Loucy (cell line): ENCODE measurements at regions not wholly inside any gene's neighbourhood (a gene's known extent, or its start where the extent isn't known, plus 50 kb on each side); places are given as distances from the start of the nearest gene placed in this dataset.

Experiments used
- H2AFZ ChIP-seq: fragments of 200-600 bp; sonication (generic); 2 replicates; pipeline ENCODE4 v1.6.0; 2016; ENCODE audit warnings: antibody characterized with exemption, mild to moderate bottlenecking, low read length, moderate library complexity
- H3F3A ChIP-seq: fragments of 200-600 bp; 2 replicates; pipeline ENCODE4 v1.6.0; 2016; ENCODE audit warnings: antibody characterized with exemption, low read depth, mild to moderate bottlenecking
- H3K27me3 ChIP-seq: fragments of 200-600 bp; sonication (generic); 2 replicates; pipeline ENCODE4 v1.6.1; 2014; ENCODE audit warnings: low read length, mild to moderate bottlenecking; ENCODE audit not compliant: insufficient read depth, poor library complexity, severe bottlenecking
- H3K36me3 ChIP-seq: fragments of 200-600 bp; sonication (generic); 2 replicates; pipeline ENCODE4 v1.6.1; 2016; ENCODE audit warnings: low read length; ENCODE audit not compliant: insufficient read depth
- H3K4me1 ChIP-seq: fragments of 200-600 bp; sonication (generic); 2 replicates; pipeline ENCODE4 v1.5.1; 2014; ENCODE audit warnings: low read length, mild to moderate bottlenecking; ENCODE audit not compliant: insufficient read depth, poor library complexity, severe bottlenecking
- H3K4me2 ChIP-seq: fragments of 200-600 bp; sonication (generic); 2 replicates; pipeline ENCODE4 v1.6.0; 2014; ENCODE audit warnings: antibody characterized with exemption, low read length, low read depth, mild to moderate bottlenecking; ENCODE audit not compliant: poor library complexity, severe bottlenecking
- H3K4me3 ChIP-seq: fragments of 200-600 bp; sonication (generic); 2 replicates; pipeline ENCODE4 v1.5.1; 2014; ENCODE audit warnings: low read length, mild to moderate bottlenecking, mixed read lengths; ENCODE audit not compliant: poor library complexity, severe bottlenecking
- H3K79me2 ChIP-seq: fragments of 200-600 bp; sonication (generic); 2 replicates; pipeline ENCODE4 v1.6.1; 2014; ENCODE audit warnings: low read length; ENCODE audit not compliant: insufficient read depth
- H3K9ac ChIP-seq: fragments of 200-600 bp; sonication (generic); 2 replicates; pipeline ENCODE4 v1.6.0; 2014; ENCODE audit warnings: mild to moderate bottlenecking, low read depth, low read length, moderate library complexity; ENCODE audit not compliant: poor library complexity, severe bottlenecking
- H3K9me2 ChIP-seq: fragments of 200-600 bp; sonication (generic); replicated peaks from 2 replicates; pipeline ENCODE4 v1.6.1; 2016; ENCODE audit warnings: low read depth, low read length, mixed read lengths
- H3K9me3 ChIP-seq: fragments of 200-600 bp; sonication (generic); 2 replicates; pipeline ENCODE4 v1.6.1; 2014; ENCODE audit warnings: mild to moderate bottlenecking, antibody characterized with exemption, low read length, low read depth; ENCODE audit not compliant: insufficient read depth
- H4K20me1 ChIP-seq: fragments of 200-600 bp; sonication (generic); 2 replicates; pipeline ENCODE4 v1.6.0; 2014; ENCODE audit warnings: antibody characterized with exemption, low read length, mild to moderate bottlenecking; ENCODE audit not compliant: insufficient read depth, poor library complexity, severe bottlenecking
- EZH2phosphoT487 ChIP-seq: fragments of 200-600 bp; IDR thresholded peaks from 2 replicates; pipeline ENCODE4 v1.6.1; 2018; ENCODE audit warnings: antibody characterized with exemption, mild to moderate bottlenecking, moderate library complexity, borderline replicate concordance
- TF ChIP-seq, protein P1 (sequence below): fragments of 200-600 bp; sonication (generic); conservative IDR thresholded peaks from 2 replicates; pipeline ENCODE4 v1.5.1; 2014; ENCODE audit warnings: mild to moderate bottlenecking, antibody characterized with exemption, low read length

DNA sequence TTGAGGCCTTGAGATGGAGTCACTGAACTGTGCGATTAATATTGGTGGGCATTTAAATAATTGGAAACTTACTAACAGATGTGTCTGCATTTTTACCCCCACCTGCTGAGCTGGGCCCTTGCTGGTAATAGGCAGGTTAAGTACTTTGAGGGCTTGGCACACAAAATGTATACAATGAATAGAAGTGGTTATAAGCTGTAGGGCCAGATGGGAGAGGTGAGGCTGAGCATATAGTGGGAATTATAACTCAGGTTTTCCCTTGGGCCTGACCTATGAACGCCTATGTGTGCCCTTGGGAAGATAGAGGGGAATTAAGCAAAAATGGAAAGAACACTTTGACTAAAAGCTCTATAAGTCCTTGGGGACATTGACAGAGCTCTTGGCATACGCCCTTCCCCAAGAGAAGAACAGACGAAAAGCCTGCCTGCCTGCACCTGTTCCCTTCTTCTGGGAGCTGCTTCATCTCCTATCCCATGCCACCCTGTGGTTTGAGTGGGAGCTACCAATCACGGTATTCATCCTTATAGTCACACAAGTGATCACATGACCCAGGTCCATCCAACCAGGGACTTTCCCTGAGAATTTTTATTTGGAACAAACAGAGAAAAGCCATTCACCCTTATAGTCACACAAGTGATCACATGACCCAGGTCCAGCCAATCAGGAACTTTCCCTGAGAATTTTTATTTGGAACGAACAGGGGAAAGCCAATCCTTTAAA lies 260.7 kb upstream of the CSF3R start:
- H3F3A ChIP-seq, result no peaks in the 10 kb centered on the region
- no peaks in the 10 kb centered on the region for H4K20me1 ChIP-seq
- no peaks in the 10 kb centered on the region for H3K9me2 ChIP-seq
- H3K4me2 ChIP-seq, result no peak overlapping the region
- no peak overlapping the region for H2AFZ ChIP-seq
- no peak overlapping the region for H3K9ac ChIP-seq
- no peaks in the 10 kb centered on the region for H3K36me3 ChIP-seq
- H3K9me3 ChIP-seq, result no peaks in the 10 kb centered on the region
- no peaks in the 10 kb centered on the region for H3K79me2 ChIP-seq
- H3K4me1 ChIP-seq, result no peaks in the 10 kb centered on the region
- H3K27me3 ChIP-seq, result no peaks in the 10 kb centered on the region
- no peak overlapping the region for H3K4me3 ChIP-seq
- TF ChIP-seq, protein P1, sequence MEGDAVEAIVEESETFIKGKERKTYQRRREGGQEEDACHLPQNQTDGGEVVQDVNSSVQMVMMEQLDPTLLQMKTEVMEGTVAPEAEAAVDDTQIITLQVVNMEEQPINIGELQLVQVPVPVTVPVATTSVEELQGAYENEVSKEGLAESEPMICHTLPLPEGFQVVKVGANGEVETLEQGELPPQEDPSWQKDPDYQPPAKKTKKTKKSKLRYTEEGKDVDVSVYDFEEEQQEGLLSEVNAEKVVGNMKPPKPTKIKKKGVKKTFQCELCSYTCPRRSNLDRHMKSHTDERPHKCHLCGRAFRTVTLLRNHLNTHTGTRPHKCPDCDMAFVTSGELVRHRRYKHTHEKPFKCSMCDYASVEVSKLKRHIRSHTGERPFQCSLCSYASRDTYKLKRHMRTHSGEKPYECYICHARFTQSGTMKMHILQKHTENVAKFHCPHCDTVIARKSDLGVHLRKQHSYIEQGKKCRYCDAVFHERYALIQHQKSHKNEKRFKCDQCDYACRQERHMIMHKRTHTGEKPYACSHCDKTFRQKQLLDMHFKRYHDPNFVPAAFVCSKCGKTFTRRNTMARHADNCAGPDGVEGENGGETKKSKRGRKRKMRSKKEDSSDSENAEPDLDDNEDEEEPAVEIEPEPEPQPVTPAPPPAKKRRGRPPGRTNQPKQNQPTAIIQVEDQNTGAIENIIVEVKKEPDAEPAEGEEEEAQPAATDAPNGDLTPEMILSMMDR, result no peak
- no peak for TF ChIP-seq EZH2phosphoT487

DNA sequence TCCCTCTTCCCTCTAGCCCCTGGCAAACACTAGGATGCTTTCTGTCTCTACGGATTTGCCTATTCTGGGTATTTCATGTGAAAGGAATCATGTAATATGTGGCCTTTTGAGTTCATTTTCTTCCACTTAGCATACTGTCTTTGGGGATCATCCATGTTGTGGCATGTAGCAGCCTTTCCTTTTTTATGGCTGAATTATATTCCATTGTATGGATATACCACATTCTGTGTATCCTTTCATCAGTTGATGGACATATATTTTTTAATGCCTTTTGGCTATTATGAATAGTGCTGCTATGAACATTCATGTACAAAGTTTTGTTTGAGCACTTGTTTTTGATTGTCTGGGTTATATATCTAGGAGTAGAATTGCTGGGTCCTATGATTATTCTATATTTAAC lies 258.4 kb upstream of the CSF3R start:
- no peaks in the 10 kb centered on the region for H3K9me2 ChIP-seq
- H2AFZ ChIP-seq, result no peak overlapping the region
- no peaks in the 10 kb centered on the region for H3K36me3 ChIP-seq
- no peaks in the 10 kb centered on the region for H3K4me1 ChIP-seq
- H3K79me2 ChIP-seq, result no peaks in the 10 kb centered on the region
- H3K27me3 ChIP-seq, result no peaks in the 10 kb centered on the region
- H3K4me3 ChIP-seq, result no peak overlapping the region
- H3K4me2 ChIP-seq, result no peak overlapping the region
- no peak overlapping the region for H3K9ac ChIP-seq
- TF ChIP-seq EZH2phosphoT487, result no peak
- TF ChIP-seq, protein P1, result no peak
- H3F3A ChIP-seq, result no peaks in the 10 kb centered on the region
- no peaks in the 10 kb centered on the region for H3K9me3 ChIP-seq
- H4K20me1 ChIP-seq, result no peaks in the 10 kb centered on the region

DNA sequence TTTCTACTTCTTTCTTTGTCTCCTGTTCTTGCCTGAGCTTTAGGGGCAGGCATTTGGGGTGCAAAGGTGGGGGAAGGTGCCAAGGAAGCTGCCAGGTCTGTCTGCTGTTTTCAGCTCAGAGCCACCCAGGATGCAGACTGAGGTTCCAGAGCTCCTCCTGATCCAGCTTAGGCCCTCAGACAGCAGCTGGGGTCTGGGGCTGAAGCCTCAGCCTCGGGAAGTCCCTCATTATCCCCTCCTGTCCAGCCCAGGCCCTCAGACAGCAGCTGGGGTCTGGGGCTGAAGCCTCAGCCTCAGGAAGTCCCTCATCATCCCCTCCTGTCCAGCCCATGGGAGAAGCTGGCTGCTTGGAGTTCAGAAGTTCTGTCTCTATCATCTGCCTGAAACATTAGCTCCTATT lies 257.7 kb upstream of the CSF3R start:
- H3K4me1 ChIP-seq, result no peaks in the 10 kb centered on the region
- H3K4me2 ChIP-seq, result no peak overlapping the region
- no peaks in the 10 kb centered on the region for H3F3A ChIP-seq
- no peaks in the 10 kb centered on the region for H3K9me3 ChIP-seq
- no peak overlapping the region for H3K9ac ChIP-seq
- no peak overlapping the region for H3K4me3 ChIP-seq
- H4K20me1 ChIP-seq, result no peaks in the 10 kb centered on the region
- H3K36me3 ChIP-seq, result no peaks in the 10 kb centered on the region
- no peaks in the 10 kb centered on the region for H3K79me2 ChIP-seq
- TF ChIP-seq, protein P1, result no peak
- no peak for TF ChIP-seq EZH2phosphoT487
- H3K27me3 ChIP-seq, result no peaks in the 10 kb centered on the region
- H3K9me2 ChIP-seq, result no peaks in the 10 kb centered on the region
- H2AFZ ChIP-seq, result no peak overlapping the region
